ENCODE measurements at regions not wholly inside any gene's neighbourhood (a gene's known extent, or its start where the extent isn't known, plus 50 kb on each side); places are given as distances from the start of the nearest gene placed in this dataset.

- Histone ChIP-seq H3K79me2 (ENCODE audit: insufficient read depth, low read length) (no peaks in the 10 kb centered on the region), H3K27ac (ENCODE audit: low read length) (peak overlapping the region; percentile 71), H3K4me1 (ENCODE audit: insufficient read depth, low read length) (peaks cover 35% of the 10 kb centered on the region), H4K20me1 (ENCODE audit: insufficient read depth, low read length) (no peaks in the 10 kb centered on the region), H3K9ac (ENCODE audit: low read depth, low read length) (no peak overlapping the region), H3K9me3 (ENCODE audit: insufficient read depth, low read length, severe bottlenecking) (no peaks in the 10 kb centered on the region), H3K27me3 (ENCODE audit: insufficient read depth, low read length, poor library complexity) (no peaks in the 10 kb centered on the region), H3K4me3 (ENCODE audit: low read depth in 1 of 2, low read length in 2 of 2) (no peak overlapping the region), H2AFZ (ENCODE audit: low read depth, low read length) (peak overlapping the region; percentile 10; the same call in 1 of the 2 replicates), H3K36me3 (ENCODE audit: insufficient read depth, low read length) (no peaks in the 10 kb centered on the region), H3K4me2 (ENCODE audit: insufficient read depth, low read length) (no peak overlapping the region)
- DNase-seq (no peak), ATAC-seq (ENCODE audit: insufficient read depth, low read depth) (no peak)
- TF ChIP-seq, protein P1, sequence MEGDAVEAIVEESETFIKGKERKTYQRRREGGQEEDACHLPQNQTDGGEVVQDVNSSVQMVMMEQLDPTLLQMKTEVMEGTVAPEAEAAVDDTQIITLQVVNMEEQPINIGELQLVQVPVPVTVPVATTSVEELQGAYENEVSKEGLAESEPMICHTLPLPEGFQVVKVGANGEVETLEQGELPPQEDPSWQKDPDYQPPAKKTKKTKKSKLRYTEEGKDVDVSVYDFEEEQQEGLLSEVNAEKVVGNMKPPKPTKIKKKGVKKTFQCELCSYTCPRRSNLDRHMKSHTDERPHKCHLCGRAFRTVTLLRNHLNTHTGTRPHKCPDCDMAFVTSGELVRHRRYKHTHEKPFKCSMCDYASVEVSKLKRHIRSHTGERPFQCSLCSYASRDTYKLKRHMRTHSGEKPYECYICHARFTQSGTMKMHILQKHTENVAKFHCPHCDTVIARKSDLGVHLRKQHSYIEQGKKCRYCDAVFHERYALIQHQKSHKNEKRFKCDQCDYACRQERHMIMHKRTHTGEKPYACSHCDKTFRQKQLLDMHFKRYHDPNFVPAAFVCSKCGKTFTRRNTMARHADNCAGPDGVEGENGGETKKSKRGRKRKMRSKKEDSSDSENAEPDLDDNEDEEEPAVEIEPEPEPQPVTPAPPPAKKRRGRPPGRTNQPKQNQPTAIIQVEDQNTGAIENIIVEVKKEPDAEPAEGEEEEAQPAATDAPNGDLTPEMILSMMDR (IDR thresholded peaks at IDR 0.05; ENCODE audit: borderline replicate concordance, extremely low read depth, low read length, poor library complexity, severe bottlenecking) = no peak
- no peak for TF ChIP-seq EZH2 (IDR thresholded peaks at IDR 0.05; ENCODE audit: borderline replicate concordance, low read depth, low read length, severe bottlenecking)
These were observed 180.9 kb upstream of the PLXNC1 start for GRCh38 chr12:93967454-93967853.

DNA sequence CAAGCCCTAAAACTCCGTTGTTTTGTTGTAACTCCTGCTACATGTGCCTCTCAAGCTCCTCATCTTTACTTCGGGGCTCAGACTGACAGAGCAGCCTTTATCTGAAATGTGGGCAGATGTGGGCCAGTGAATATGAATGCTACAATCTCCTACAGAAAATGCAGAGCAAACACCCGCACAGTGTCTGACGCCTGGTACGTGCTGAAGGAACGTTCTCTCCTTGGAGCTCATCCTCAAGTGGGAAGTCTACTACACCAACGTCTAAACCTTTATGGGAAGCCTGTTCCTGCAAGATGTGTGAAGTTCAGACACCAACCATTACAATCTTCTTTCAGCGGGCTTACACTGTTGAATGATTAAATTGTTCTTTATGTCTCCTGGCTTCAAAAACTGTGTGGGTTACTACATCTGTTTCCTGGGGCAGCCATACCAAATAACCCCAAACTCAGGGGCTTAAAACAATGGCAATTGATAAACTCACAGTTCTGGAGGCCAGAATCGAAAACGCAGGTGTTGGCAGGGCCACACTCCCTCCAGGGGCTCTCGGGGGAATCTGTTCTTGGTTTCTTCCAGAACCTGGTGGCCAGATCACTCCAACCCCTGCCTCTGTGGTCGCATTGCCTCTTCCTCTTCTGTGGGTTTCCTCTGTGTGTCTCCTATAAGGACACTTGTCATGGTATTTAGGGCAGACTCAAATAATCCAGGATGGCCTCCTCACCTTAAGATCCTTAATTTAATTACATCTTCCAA is 179.7 kb upstream of the PLXNC1 start:
- H3K4me3 ChIP-seq (ENCODE audit: low read depth in 1 of 2, low read length in 2 of 2) = no peak overlapping the region
- no peaks in the 10 kb centered on the region for H3K36me3 ChIP-seq (ENCODE audit: insufficient read depth, low read length)
- H3K9ac ChIP-seq (ENCODE audit: low read depth, low read length) = peak overlapping the region; percentile 24
- peaks cover 35% of the 10 kb centered on the region for H3K4me1 ChIP-seq (ENCODE audit: insufficient read depth, low read length)
- no peaks in the 10 kb centered on the region for H3K27me3 ChIP-seq (ENCODE audit: insufficient read depth, low read length, poor library complexity)
- H3K27ac ChIP-seq (ENCODE audit: low read length) = peak overlapping the region; percentile 71
- no peaks in the 10 kb centered on the region for H3K79me2 ChIP-seq (ENCODE audit: insufficient read depth, low read length)
- peak overlapping the region; percentile 32 for H3K4me2 ChIP-seq (ENCODE audit: insufficient read depth, low read length)
- ATAC-seq (ENCODE audit: insufficient read depth, low read depth) (peak; percentile 96), DNase-seq (peak; percentile 80)
- peak overlapping the region; percentile 52 for H2AFZ ChIP-seq (ENCODE audit: low read depth, low read length)
- no peaks in the 10 kb centered on the region for H3K9me3 ChIP-seq (ENCODE audit: insufficient read depth, low read length, severe bottlenecking)
- TF ChIP-seq, protein P1 (IDR thresholded peaks at IDR 0.05; ENCODE audit: borderline replicate concordance, extremely low read depth, low read length, poor library complexity, severe bottlenecking) = peak; percentile 29
- TF ChIP-seq EZH2 (IDR thresholded peaks at IDR 0.05; ENCODE audit: borderline replicate concordance, low read depth, low read length, severe bottlenecking) = no peak
- H4K20me1 ChIP-seq (ENCODE audit: insufficient read depth, low read length) = no peaks in the 10 kb centered on the region

GRCh38 chr12:93970900-93971688 is 177.3 kb upstream of the PLXNC1 start:
- DNase-seq (no peak), ATAC-seq (ENCODE audit: insufficient read depth, low read depth) (no peak)
- Histone ChIP-seq H3K79me2 (ENCODE audit: insufficient read depth, low read length) (no peaks in the 10 kb centered on the region), H3K9me3 (ENCODE audit: insufficient read depth, low read length, severe bottlenecking) (no peaks in the 10 kb centered on the region), H2AFZ (ENCODE audit: low read depth, low read length) (no peak overlapping the region), H3K9ac (ENCODE audit: low read depth, low read length) (no peak overlapping the region), H3K27ac (ENCODE audit: low read length) (no peak overlapping the region), H3K4me2 (ENCODE audit: insufficient read depth, low read length) (no peak overlapping the region), H3K27me3 (ENCODE audit: insufficient read depth, low read length, poor library complexity) (no peaks in the 10 kb centered on the region), H3K4me3 (ENCODE audit: low read depth in 1 of 2, low read length in 2 of 2) (no peak overlapping the region), H4K20me1 (ENCODE audit: insufficient read depth, low read length) (no peaks in the 10 kb centered on the region), H3K4me1 (ENCODE audit: insufficient read depth, low read length) (peaks cover 44% of the 10 kb centered on the region), H3K36me3 (ENCODE audit: insufficient read depth, low read length) (no peaks in the 10 kb centered on the region)
- TF ChIP-seq EZH2 (IDR thresholded peaks at IDR 0.05; ENCODE audit: borderline replicate concordance, low read depth, low read length, severe bottlenecking) = no peak
- TF ChIP-seq, protein P1 (IDR thresholded peaks at IDR 0.05; ENCODE audit: borderline replicate concordance, extremely low read depth, low read length, poor library complexity, severe bottlenecking) = no peak

All from DND-41 (cell line).